K562 (cell line): ENCODE measurements at regions not wholly inside any gene's neighbourhood (a gene's known extent, or its start where the extent isn't known, plus 50 kb on each side); places are given as distances from the start of the nearest gene placed in this dataset.

Experiments used
- EGR1 ChIP-seq: fragments of 450-650 bp; conservative IDR thresholded peaks from 2 replicates; pipeline ENCODE4 v1.6.1; 2017; ENCODE audit warnings: mild to moderate bottlenecking
- ZNF263 ChIP-seq: sonication (generic); formaldehyde crosslinking; IDR thresholded peaks from 2 replicates; pipeline ENCODE4 v1.8.0; 2022; ENCODE audit warnings: mild to moderate bottlenecking, missing genetic modification reagents, borderline replicate concordance
- TF ChIP-seq, protein P1 (sequence below): fragments of 450-650 bp; IDR thresholded peaks from 2 replicates; pipeline ENCODE4 v1.6.1; 2016
- TF ChIP-seq, protein P2 (sequence below): fragments of 250-450 bp; sonication (Bioruptor Pico); IDR thresholded peaks from 2 replicates; pipeline ENCODE4 v1.4.0; 2020; ENCODE audit warnings: mild to moderate bottlenecking, moderate library complexity
- TF ChIP-seq, protein P3 (sequence below): fragments of 250-450 bp; sonication (Bioruptor Pico); IDR thresholded peaks from 2 replicates; pipeline ENCODE4 v1.4.0; 2020; ENCODE audit warnings: mild to moderate bottlenecking, moderate library complexity

DNA sequence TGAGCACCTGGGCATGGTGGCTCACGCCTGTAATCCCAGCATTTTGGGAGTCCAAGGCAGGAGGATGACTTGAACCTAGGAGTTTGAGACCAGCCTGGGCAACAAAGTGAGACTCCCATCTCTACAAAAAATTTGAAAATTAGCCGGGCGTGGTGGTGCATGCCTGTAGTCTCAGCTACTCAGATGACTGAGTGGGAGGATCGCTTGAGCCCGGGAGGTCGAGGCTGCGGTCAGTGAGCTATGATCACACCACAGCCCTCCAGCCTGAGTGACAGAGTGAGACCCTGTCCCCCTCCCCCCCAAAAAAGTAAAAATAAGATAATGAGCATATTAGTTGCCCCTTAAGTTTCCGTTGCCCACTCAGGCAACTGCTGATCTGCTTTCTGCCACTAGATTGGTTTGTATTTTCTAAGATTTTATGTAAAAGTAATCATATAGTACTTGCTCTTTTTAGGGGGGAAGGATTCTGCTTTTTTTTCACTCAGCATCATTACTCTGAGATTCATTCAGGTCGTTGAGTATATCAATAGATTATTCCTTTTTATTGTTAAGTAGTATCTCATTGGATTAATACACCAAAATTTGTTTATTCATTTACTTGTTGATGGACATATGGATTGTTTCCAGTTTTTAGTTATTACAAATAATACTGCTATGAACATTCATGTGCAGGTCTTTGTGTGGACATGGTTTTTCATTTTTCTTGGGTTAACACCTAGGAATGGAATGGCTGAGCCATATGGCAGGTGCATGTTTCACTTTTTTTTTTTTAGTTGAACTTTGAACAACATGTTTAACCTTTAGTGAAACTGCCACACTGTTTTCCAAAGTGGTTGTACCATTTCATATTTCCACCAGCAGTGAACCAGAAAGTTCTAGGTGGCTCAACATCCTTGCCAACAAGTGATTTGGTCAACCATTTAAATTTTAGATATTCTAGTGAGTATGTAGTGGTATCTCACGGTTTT lies 75.0 kb upstream of the SPRED2 start (continued):
- TF ChIP-seq, protein P1, sequence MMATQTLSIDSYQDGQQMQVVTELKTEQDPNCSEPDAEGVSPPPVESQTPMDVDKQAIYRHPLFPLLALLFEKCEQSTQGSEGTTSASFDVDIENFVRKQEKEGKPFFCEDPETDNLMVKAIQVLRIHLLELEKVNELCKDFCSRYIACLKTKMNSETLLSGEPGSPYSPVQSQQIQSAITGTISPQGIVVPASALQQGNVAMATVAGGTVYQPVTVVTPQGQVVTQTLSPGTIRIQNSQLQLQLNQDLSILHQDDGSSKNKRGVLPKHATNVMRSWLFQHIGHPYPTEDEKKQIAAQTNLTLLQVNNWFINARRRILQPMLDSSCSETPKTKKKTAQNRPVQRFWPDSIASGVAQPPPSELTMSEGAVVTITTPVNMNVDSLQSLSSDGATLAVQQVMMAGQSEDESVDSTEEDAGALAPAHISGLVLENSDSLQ = peak; percentile 57
- TF ChIP-seq, protein P2, sequence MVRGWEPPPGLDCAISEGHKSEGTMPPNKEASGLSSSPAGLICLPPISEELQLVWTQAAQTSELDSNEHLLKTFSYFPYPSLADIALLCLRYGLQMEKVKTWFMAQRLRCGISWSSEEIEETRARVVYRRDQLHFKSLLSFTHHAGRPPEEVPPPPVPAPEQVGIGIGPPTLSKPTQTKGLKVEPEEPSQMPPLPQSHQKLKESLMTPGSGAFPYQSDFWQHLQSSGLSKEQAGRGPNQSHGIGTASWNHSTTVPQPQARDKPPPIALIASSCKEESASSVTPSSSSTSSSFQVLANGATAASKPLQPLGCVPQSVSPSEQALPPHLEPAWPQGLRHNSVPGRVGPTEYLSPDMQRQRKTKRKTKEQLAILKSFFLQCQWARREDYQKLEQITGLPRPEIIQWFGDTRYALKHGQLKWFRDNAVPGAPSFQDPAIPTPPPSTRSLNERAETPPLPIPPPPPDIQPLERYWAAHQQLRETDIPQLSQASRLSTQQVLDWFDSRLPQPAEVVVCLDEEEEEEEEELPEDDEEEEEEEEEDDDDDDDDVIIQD (CRISPR knock-in tag) = no peak
- TF ChIP-seq, protein P3, sequence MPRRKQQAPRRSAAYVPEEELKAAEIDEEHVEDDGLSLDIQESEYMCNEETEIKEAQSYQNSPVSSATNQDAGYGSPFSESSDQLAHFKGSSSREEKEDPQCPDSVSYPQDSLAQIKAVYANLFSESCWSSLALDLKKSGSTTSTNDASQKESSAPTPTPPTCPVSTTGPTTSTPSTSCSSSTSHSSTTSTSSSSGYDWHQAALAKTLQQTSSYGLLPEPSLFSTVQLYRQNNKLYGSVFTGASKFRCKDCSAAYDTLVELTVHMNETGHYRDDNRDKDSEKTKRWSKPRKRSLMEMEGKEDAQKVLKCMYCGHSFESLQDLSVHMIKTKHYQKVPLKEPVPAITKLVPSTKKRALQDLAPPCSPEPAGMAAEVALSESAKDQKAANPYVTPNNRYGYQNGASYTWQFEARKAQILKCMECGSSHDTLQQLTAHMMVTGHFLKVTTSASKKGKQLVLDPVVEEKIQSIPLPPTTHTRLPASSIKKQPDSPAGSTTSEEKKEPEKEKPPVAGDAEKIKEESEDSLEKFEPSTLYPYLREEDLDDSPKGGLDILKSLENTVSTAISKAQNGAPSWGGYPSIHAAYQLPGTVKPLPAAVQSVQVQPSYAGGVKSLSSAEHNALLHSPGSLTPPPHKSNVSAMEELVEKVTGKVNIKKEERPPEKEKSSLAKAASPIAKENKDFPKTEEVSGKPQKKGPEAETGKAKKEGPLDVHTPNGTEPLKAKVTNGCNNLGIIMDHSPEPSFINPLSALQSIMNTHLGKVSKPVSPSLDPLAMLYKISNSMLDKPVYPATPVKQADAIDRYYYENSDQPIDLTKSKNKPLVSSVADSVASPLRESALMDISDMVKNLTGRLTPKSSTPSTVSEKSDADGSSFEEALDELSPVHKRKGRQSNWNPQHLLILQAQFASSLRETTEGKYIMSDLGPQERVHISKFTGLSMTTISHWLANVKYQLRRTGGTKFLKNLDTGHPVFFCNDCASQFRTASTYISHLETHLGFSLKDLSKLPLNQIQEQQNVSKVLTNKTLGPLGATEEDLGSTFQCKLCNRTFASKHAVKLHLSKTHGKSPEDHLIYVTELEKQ (CRISPR knock-in tag) = no peak
- TF ChIP-seq EGR1 (peak; percentile 26; the same call in 1 of the 2 replicates), ZNF263 (CRISPR knock-in tag) (no peak)
